Fibroblast of mammary gland (primary cell): ENCODE measurements at regions not wholly inside any gene's neighbourhood (a gene's known extent, or its start where the extent isn't known, plus 50 kb on each side); places are given as distances from the start of the nearest gene placed in this dataset.

Experiments used
- DNase-seq: peaks from one replicate; pipeline ENCODE4 v3.0.0-alpha.2; 2010; ENCODE audit warnings: low read depth
- H3K4me3 ChIP-seq: 2 replicates; pipeline ENCODE4 v1.5.1; 2011; ENCODE audit warnings: low read depth, mild to moderate bottlenecking, low read length, moderate library complexity; ENCODE audit not compliant: control insufficient read depth
- TF ChIP-seq, protein P1 (sequence below): conservative IDR thresholded peaks from 2 replicates; pipeline ENCODE4 v1.5.1; 2011; ENCODE audit warnings: low read depth, low read length, inconsistent platforms; ENCODE audit not compliant: control insufficient read depth, insufficient read depth

GRCh38 chr10:85508159-85508558 is 858.4 kb downstream of the GRID1 start:
- DNase-seq, result peak; percentile 28
- H3K4me3 ChIP-seq, result no peak overlapping the region
- TF ChIP-seq, protein P1, sequence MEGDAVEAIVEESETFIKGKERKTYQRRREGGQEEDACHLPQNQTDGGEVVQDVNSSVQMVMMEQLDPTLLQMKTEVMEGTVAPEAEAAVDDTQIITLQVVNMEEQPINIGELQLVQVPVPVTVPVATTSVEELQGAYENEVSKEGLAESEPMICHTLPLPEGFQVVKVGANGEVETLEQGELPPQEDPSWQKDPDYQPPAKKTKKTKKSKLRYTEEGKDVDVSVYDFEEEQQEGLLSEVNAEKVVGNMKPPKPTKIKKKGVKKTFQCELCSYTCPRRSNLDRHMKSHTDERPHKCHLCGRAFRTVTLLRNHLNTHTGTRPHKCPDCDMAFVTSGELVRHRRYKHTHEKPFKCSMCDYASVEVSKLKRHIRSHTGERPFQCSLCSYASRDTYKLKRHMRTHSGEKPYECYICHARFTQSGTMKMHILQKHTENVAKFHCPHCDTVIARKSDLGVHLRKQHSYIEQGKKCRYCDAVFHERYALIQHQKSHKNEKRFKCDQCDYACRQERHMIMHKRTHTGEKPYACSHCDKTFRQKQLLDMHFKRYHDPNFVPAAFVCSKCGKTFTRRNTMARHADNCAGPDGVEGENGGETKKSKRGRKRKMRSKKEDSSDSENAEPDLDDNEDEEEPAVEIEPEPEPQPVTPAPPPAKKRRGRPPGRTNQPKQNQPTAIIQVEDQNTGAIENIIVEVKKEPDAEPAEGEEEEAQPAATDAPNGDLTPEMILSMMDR, result no peak

GRCh38 chr10:85510682-85511081 is 855.9 kb downstream of the GRID1 start:
- DNase-seq, result no peak
- no peak overlapping the region for H3K4me3 ChIP-seq
- TF ChIP-seq, protein P1, result no peak

DNA sequence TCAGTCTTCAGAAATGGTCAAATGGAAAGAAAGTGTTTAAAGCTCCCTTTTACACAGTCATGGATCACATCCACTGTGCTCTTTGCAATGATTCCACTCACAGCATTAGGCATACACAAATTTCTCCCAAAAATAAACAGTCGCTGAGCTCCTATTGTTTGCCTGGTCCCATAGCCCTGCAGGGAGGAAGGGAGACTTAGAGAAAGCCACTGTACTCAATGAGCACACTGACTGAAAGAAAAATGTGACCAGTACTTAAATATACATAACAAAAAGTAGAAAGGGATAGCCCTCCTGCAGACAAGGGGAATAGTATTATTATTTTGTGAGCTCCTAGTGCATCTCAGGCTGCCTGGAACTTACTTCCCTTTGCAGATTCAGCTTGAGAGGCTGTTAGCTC is 853.2 kb downstream of the GRID1 start:
- TF ChIP-seq, protein P1, result no peak
- no peak overlapping the region for H3K4me3 ChIP-seq

GRCh38 chr10:85515316-85515715 is 851.3 kb downstream of the GRID1 start:
- no peak for DNase-seq
- TF ChIP-seq, protein P1, result no peak
- no peak overlapping the region for H3K4me3 ChIP-seq

More for the DNA sequence above, 853.2 kb downstream of the GRID1 start:
- DNase-seq, result no peak

GRCh38 chr10:85524001-85524666 is 842.5 kb downstream of the GRID1 start:
- no peak for DNase-seq
- no peak overlapping the region for H3K4me3 ChIP-seq
- TF ChIP-seq, protein P1, result no peak

GRCh38 chr10:85527616-85528317 is 838.8 kb downstream of the GRID1 start:
- TF ChIP-seq, protein P1, result no peak
- peak; percentile 53 for DNase-seq
- H3K4me3 ChIP-seq, result no peak overlapping the region
